Aorta (tissue), 5 donors: ENCODE measurements at regions not wholly inside any gene's neighbourhood (a gene's known extent, or its start where the extent isn't known, plus 50 kb on each side); places are given as distances from the start of the nearest gene placed in this dataset.

Source experiments
- ATAC-seq: fragments of 200-7000 bp; cut with Tn5 transposase; one replicate; pipeline ENCODE4 v1.9.1; 2022; ENCODE audit warnings: moderate library complexity; ENCODE audit not compliant: low FRiP score
- DNase-seq, 2 donors: peaks; one replicate each; pipeline ENCODE4 v3.0.0-alpha.2; 2020
- H3K27ac ChIP-seq, 2 donors: one replicate each; pipeline ENCODE4 v1.5.1; 2013; ENCODE audit warnings: low read length in 2 of 2, mild to moderate bottlenecking in 2 of 2, moderate library complexity in 2 of 2, control low read depth in 1 of 2, inconsistent platforms in 1 of 2, low read depth in 1 of 2
- H3K27me3 ChIP-seq, 2 donors: one replicate each; pipeline ENCODE4 v1.6.1; 2013; ENCODE audit warnings: control low read depth in 1 of 2, low read length in 1 of 2, mild to moderate bottlenecking in 1 of 2, moderate library complexity in 1 of 2; ENCODE audit not compliant: insufficient read depth in 2 of 2, control insufficient read depth in 1 of 2
- H3K36me3 ChIP-seq, 2 donors: one replicate each; pipeline ENCODE4 v1.6.1; 2013; ENCODE audit warnings: control low read depth in 1 of 2, low read length in 1 of 2, mild to moderate bottlenecking in 1 of 2; ENCODE audit not compliant: insufficient read depth in 2 of 2, control insufficient read depth in 1 of 2
- H3K4me1 ChIP-seq, 2 donors: one replicate each; pipeline ENCODE4 v1.6.1; 2013; ENCODE audit warnings: low read length in 2 of 2, control low read depth in 1 of 2, mild to moderate bottlenecking in 1 of 2, moderate library complexity in 1 of 2; ENCODE audit not compliant: insufficient read depth in 2 of 2, control insufficient read depth in 1 of 2
- H3K4me3 ChIP-seq, 2 donors: one replicate each; pipeline ENCODE4 v1.5.1; 2013; ENCODE audit warnings: low read length in 2 of 2, control low read depth in 1 of 2, mild to moderate bottlenecking in 1 of 2
- H3K9me3 ChIP-seq: one replicate; pipeline ENCODE4 v1.6.1; 2013; ENCODE audit warnings: mild to moderate bottlenecking, low read length; ENCODE audit not compliant: control insufficient read depth
- WGBS, 2 donors: extraction: QIAGEN DNeasy Blood & Tissue Kit; methylation state at CpG; one replicate each; pipeline ENCODE4 v1.1.7; 2013; 5-methylcytosine and 5-hydroxymethylcytosine counted together
- intact Hi-C, 2 donors: fragments of 100-400 bp; cut with DNase I; formaldehyde crosslinking; loops; one replicate each; pipeline versions ENCODE4 v1.14.2 to v1.15.0; 2022
- donor health status: healthy with polysubstance abuse.
- donor health status: Bipolar disorder and iron deficiency.
- donor health status: DM: no; HTN: no; CAD: no.
- donor health status: DM: no; HTN: no; CAD: no.
- donor health status: DM: yes; HTN: yes; CAD: no.

DNA sequence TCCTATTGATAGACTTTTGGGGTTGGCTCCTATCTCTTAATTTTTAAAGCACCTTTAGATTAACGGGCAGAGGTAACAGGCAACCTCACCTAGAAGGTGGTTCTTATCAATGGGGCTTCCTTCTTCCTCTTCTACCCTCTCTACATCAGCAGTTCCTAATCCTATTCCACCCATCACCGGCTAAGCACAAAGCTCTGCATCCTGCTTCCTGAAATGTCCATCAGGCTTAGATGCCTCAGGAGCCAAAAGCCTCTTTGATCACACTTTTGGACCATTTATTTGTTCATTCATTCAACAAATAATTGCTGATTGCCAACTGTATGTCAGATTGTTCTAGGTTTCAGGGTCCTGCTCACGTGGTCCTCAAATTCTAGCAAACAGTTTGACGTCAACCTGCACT, 586.0 kb downstream of the TOX3 start:
- no peak overlapping the region for H3K4me3 ChIP-seq
- WGBS, 2 donors = 89% methylated on average over 4 of the region's 4 CpGs
- no peak overlapping the region for H3K27ac ChIP-seq
- no peaks in the 10 kb centered on the region for H3K27me3 ChIP-seq
- H3K36me3 ChIP-seq = no peaks in the 10 kb centered on the region
- DNase-seq (no peak), ATAC-seq (no peak)
- no peaks in the 10 kb centered on the region for H3K4me1 ChIP-seq
- peaks cover 2% of the 10 kb centered on the region for H3K9me3 ChIP-seq
- intact Hi-C loops = no loop called here

DNA sequence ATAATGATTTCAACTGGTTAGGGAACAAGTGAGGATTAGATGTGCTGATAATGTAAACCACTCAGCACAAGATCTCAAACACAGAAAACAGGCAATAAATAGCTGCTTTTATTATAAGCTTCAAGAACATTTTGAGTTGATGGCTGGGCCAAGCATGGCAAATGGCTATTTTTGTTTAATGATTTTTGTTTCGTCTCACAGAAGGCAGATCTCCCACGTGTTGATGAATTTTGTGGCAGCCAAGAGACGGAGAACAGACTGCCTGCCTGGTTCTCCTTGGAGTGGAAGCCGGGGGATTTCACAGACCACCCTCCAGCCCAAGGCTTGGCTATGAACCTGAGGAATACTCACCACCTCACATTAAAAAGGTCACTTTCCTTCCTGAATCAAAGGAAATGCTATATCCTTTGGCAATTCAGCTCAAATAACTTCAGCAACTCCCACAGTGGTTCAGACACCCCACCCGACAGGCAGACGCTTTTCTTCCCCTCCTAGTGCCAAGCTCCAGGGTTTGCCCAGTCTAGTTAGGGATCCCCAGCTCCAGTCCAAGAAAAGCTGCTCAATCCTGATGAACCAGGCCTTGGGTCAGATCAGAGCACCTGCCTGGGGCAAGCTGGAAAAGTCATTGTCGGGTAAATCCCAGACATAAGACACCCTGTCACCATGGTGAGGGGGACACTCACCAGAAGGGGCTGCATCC, 593.5 kb downstream of the TOX3 start:
- intact Hi-C loops = no loop called here
- Histone ChIP-seq H3K9me3 (no peaks in the 10 kb centered on the region), H3K4me1 (no peaks in the 10 kb centered on the region), H3K4me3 (no peak overlapping the region), H3K27me3 (no peaks in the 10 kb centered on the region), H3K27ac (no peak overlapping the region), H3K36me3 (no peaks in the 10 kb centered on the region)
- DNase-seq (no peak), ATAC-seq (no peak)
- 22 to 27% methylated on average over 7 of the region's 7 CpGs for WGBS, 2 donors

DNA sequence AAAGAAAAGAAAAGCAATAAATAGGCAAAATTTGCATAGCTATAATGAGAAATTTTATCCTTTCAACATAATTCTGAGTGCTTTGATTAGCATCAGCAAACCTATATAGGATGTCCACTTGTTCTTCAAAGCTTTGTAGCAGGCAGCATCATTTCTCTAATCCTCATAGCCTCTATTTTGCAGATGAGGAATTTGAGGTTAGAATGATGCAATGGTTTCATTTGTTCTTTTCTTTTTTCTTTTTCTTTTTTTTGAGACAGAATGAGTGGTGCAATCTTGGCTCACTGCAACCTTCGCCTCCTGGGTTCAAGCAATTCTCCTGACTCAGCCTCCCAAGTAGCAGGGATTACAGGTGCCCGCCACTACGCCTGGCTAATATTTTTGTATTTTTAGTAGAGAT, 594.4 kb downstream of the TOX3 start:
- WGBS, 2 donors = 92% methylated on average over 3 of the region's 3 CpGs
- H3K27me3 ChIP-seq = no peaks in the 10 kb centered on the region
- intact Hi-C loops = no loop called here
- H3K9me3 ChIP-seq = no peaks in the 10 kb centered on the region
- H3K27ac ChIP-seq = no peak overlapping the region
- ATAC-seq (no peak), DNase-seq (no peak)
- H3K36me3 ChIP-seq = no peaks in the 10 kb centered on the region
- H3K4me1 ChIP-seq = no peaks in the 10 kb centered on the region
- no peak overlapping the region for H3K4me3 ChIP-seq

DNA sequence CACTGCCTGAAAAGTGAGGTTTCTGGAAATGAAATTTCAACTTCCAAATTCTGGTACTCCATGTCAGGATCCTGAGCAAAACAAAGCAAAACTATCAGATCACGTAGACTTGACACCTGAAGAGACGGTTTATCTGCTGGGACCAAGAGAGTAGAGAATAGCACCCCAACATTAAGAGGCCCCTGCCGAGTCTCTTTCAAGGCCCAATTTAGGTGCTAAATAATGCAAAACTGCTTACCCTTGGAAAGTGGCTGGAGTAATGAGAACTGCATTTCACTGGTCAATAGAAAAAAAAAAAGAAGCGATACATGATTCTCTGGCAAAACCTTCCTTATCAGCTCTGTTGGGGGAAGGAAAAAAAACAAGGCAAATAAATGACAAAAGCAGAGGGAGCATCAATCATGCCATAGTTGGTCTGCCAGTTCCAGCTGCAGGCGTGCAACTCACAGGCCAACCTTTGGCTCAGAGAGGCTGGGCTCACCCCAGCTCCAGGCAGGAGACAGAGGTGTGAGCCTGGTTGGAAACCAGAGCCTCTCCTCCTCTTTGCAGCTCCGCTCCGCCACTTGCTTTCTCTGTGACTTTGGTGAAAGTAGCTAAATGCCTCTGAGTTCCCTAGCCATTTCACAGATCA, 595.2 kb downstream of the TOX3 start:
- intact Hi-C loops = no loop called here
- Histone ChIP-seq H3K9me3 (no peaks in the 10 kb centered on the region), H3K4me3 (no peak overlapping the region), H3K27me3 (no peaks in the 10 kb centered on the region), H3K27ac (no peak overlapping the region), H3K36me3 (no peaks in the 10 kb centered on the region), H3K4me1 (no peaks in the 10 kb centered on the region)
- DNase-seq = no peak
- 64 to 65% methylated on average over 7 of the region's 7 CpGs for WGBS, 2 donors
- no peak for ATAC-seq

DNA sequence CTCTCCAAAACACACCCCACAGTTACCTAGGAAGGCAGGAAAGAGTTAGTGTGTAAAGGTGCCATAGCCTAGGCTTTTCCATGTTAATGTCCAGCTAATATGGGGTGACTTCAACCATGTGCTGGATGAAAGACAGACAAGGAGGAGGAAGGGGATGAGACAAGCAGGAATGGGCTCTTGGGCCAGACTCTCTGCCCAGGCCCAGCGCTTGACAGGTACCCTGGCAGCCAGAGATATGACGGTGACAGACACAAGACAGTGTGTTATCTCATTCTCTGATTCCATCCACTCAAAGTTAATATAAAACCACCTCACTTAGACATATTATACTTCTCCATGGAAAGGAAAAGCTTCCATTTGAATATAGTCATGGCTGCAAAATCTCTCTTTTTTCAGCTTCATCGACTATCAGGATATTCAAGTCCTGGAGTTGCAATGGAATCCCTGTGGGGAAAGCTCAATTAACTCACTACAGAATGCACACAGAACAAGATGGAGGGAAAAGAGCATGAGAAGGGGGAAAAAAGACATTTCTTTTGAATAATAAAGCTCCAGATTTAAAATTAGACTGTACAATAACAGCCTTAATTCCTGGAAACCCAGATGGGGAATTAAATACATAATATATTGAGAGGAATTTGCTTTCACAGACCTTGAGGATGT, 596.7 kb downstream of the TOX3 start:
- Histone ChIP-seq H3K4me1 (no peaks in the 10 kb centered on the region), H3K27ac (no peak overlapping the region), H3K36me3 (no peaks in the 10 kb centered on the region), H3K9me3 (no peaks in the 10 kb centered on the region), H3K4me3 (no peak overlapping the region), H3K27me3 (no peaks in the 10 kb centered on the region)
- ATAC-seq = no peak
- intact Hi-C loops = no loop called here
- 74 to 75% methylated on average over 3 of the region's 3 CpGs for WGBS, 2 donors
- no peak for DNase-seq

DNA sequence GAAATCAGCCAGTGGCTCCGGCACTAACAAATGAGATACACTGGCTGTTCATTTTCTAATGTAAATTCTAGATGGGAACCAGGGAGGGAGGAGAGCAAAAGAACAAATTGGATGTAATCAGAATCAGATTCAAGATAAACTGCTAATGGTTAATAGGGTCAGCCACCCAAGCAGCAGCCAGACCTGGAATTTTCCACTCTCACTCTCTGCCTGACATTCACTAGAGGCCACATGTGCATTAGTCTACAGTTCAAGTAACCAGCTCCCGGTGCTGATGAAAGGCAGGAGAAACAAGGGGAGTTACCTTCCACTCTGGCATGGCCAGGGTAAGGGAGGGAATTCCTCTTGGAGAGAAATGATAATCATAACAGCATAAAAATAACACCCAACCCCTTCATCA, 597.7 kb downstream of the TOX3 start:
- H3K27ac ChIP-seq = no peak overlapping the region
- intact Hi-C loops = no loop called here
- no peaks in the 10 kb centered on the region for H3K9me3 ChIP-seq
- H3K4me1 ChIP-seq = no peaks in the 10 kb centered on the region
- no peaks in the 10 kb centered on the region for H3K27me3 ChIP-seq
- DNase-seq (no peak), ATAC-seq (no peak)
- no peak overlapping the region for H3K4me3 ChIP-seq
- 76 to 77% methylated on average over 2 of the region's 2 CpGs for WGBS, 2 donors
- H3K36me3 ChIP-seq = no peaks in the 10 kb centered on the region

DNA sequence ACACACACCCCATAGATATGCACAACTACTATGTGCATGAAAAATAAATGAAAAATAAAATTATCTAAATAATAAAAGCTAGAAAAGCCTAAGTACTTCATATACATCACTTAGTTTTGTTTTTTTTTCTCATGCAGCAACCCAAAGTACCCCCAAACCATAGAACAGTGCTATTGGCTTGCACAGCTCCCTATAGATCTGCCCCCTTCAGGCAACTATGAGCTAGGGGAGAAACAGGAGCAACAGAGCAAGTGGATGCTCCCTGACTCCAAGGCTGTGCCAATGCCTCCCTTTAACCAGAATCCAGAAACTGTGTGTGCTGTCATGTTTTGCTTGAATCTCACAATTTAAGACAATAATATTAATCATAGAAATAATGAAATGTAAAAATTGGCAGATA, 605.5 kb downstream of the TOX3 start:
- no peak overlapping the region for H3K27ac ChIP-seq
- DNase-seq = no peak
- ATAC-seq = no peak
- no peaks in the 10 kb centered on the region for H3K4me1 ChIP-seq
- intact Hi-C loops = no loop called here
- H3K9me3 ChIP-seq = no peaks in the 10 kb centered on the region
- H3K36me3 ChIP-seq = no peaks in the 10 kb centered on the region
- no peak overlapping the region for H3K4me3 ChIP-seq
- no peaks in the 10 kb centered on the region for H3K27me3 ChIP-seq

DNA sequence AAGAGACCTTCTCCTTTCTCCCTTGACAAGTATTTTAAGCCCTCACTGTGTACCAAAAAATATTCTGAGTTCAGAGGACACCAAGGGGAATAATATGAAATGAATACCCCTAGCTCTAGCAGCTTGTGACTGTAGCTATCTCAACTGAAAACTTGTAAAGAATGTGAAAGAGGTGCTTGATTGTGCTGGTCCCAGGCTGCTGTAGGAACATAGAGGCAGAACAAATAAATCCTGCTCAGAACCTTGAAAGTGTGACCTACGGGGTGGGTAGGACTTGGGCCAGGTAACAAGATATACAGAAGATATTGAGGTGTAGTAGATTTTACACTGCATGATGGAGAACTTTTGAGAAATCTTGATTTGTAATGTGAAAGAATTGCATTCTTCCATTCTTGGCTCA, 606.8 kb downstream of the TOX3 start:
- H3K4me1 ChIP-seq = no peaks in the 10 kb centered on the region
- no peak overlapping the region for H3K27ac ChIP-seq
- no peaks in the 10 kb centered on the region for H3K27me3 ChIP-seq
- H3K4me3 ChIP-seq = no peak overlapping the region
- intact Hi-C loops = no loop called here
- no peak for ATAC-seq
- no peak for DNase-seq
- no peaks in the 10 kb centered on the region for H3K36me3 ChIP-seq
- 49 to 59% methylated on average over 1 of the region's 1 CpG for WGBS, 2 donors
- no peaks in the 10 kb centered on the region for H3K9me3 ChIP-seq

DNA sequence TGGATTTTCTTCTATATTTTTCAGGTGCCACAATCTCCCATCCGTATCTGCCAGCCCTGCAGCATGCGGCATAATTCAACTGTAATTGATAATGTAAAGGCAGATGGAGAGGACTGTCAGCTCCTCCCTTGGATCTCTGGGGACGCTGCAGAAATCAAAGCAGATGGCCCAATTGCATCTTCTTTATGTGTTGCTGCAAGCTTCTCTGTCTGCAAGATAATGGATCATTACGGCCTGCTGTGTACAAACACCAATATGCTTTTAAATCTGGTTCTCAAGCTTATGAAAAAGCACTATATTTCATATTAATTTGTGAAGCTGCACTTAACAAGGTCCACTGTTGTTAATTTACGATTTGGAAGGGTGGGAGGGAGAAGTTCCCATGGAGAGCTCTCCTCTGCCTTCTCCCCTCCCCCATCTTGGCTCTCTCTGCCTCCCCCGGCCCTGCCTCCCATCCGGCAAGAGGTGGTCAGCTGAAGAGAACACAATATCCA, 607.5 kb downstream of the TOX3 start:
- intact Hi-C loops = no loop called here
- H3K27me3 ChIP-seq = no peaks in the 10 kb centered on the region
- 84 to 90% methylated on average over 7 of the region's 7 CpGs for WGBS, 2 donors
- H3K4me1 ChIP-seq = no peaks in the 10 kb centered on the region
- ATAC-seq = no peak
- DNase-seq = no peak
- no peak overlapping the region for H3K27ac ChIP-seq
- no peak overlapping the region for H3K4me3 ChIP-seq
- no peaks in the 10 kb centered on the region for H3K9me3 ChIP-seq
- no peaks in the 10 kb centered on the region for H3K36me3 ChIP-seq
